ENCODE measurements at regions not wholly inside any gene's neighbourhood (a gene's known extent, or its start where the extent isn't known, plus 50 kb on each side); places are given as distances from the start of the nearest gene placed in this dataset.

- H3K27ac Mint-ChIP-seq (ENCODE audit: unreplicated experiment): no peak overlapping the region
Observed at GRCh38 chr20:22489626-22490286, 94.6 kb downstream of the FOXA2 start.

GRCh38 chr20:22480336-22480735, 104.0 kb downstream of the FOXA2 start:
- no peak overlapping the region for H3K4me3 Mint-ChIP-seq (ENCODE audit: unreplicated experiment)
- H3K4me1 Mint-ChIP-seq (ENCODE audit: low read depth): no peaks in the 10 kb centered on the region
- no peak for DNase-seq (ENCODE audit: low spot score)
- no peak overlapping the region for H3K27ac Mint-ChIP-seq (ENCODE audit: unreplicated experiment)
- H3K9me3 Mint-ChIP-seq (ENCODE audit: low read depth): peaks cover 11% of the 10 kb centered on the region
- TF ChIP-seq CTCF (IDR thresholded peaks at IDR 0.05): no peak
- H3K27me3 Mint-ChIP-seq (ENCODE audit: low read depth): peaks cover 3% of the 10 kb centered on the region
- no peaks in the 10 kb centered on the region for H3K36me3 Mint-ChIP-seq (ENCODE audit: low read depth)

More at GRCh38 chr20:22489626-22490286, 94.6 kb downstream of the FOXA2 start:
- Mint-ChIP-seq H3K4me3 (ENCODE audit: unreplicated experiment) (no peak overlapping the region), H3K36me3 (ENCODE audit: low read depth) (no peaks in the 10 kb centered on the region), H3K27me3 (ENCODE audit: low read depth) (peaks cover 2% of the 10 kb centered on the region), H3K9me3 (ENCODE audit: low read depth) (no peaks in the 10 kb centered on the region), H3K4me1 (ENCODE audit: low read depth) (no peaks in the 10 kb centered on the region)
- no peak for TF ChIP-seq CTCF (IDR thresholded peaks at IDR 0.05)
- no peak for DNase-seq (ENCODE audit: low spot score)

- Mint-ChIP-seq H3K4me1 (ENCODE audit: low read depth) (no peaks in the 10 kb centered on the region), H3K9me3 (ENCODE audit: low read depth) (peaks cover 11% of the 10 kb centered on the region), H3K27me3 (ENCODE audit: low read depth) (peaks cover 6% of the 10 kb centered on the region), H3K4me3 (ENCODE audit: unreplicated experiment) (no peak overlapping the region), H3K27ac (ENCODE audit: unreplicated experiment) (no peak overlapping the region), H3K36me3 (ENCODE audit: low read depth) (no peaks in the 10 kb centered on the region)
- TF ChIP-seq CTCF (IDR thresholded peaks at IDR 0.05): no peak
- DNase-seq (ENCODE audit: low spot score): no peak
Observed at GRCh38 chr20:22475662-22476061, 108.7 kb downstream of the FOXA2 start.

- Mint-ChIP-seq H3K9me3 (ENCODE audit: low read depth) (peaks cover 11% of the 10 kb centered on the region), H3K4me1 (ENCODE audit: low read depth) (no peaks in the 10 kb centered on the region), H3K27me3 (ENCODE audit: low read depth) (peaks cover 3% of the 10 kb centered on the region), H3K4me3 (ENCODE audit: unreplicated experiment) (no peak overlapping the region), H3K36me3 (ENCODE audit: low read depth) (no peaks in the 10 kb centered on the region), H3K27ac (ENCODE audit: unreplicated experiment) (no peak overlapping the region)
- no peak for TF ChIP-seq CTCF (IDR thresholded peaks at IDR 0.05)
- no peak for DNase-seq (ENCODE audit: low spot score)
Observed at GRCh38 chr20:22474224-22474623, 110.1 kb downstream of the FOXA2 start.

- Mint-ChIP-seq H3K4me3 (ENCODE audit: unreplicated experiment) (no peak overlapping the region), H3K4me1 (ENCODE audit: low read depth) (no peaks in the 10 kb centered on the region), H3K27ac (ENCODE audit: unreplicated experiment) (no peak overlapping the region), H3K36me3 (ENCODE audit: low read depth) (no peaks in the 10 kb centered on the region), H3K9me3 (ENCODE audit: low read depth) (peaks cover 6% of the 10 kb centered on the region), H3K27me3 (ENCODE audit: low read depth) (peaks cover 4% of the 10 kb centered on the region)
- no peak for TF ChIP-seq CTCF (IDR thresholded peaks at IDR 0.05)
- no peak for DNase-seq (ENCODE audit: low spot score)
Observed at GRCh38 chr20:22473293-22473692, 111.1 kb downstream of the FOXA2 start.
